GM12878 (cell line): ENCODE measurements at regions not wholly inside any gene's neighbourhood (a gene's known extent, or its start where the extent isn't known, plus 50 kb on each side); places are given as distances from the start of the nearest gene placed in this dataset.

ENCODE experiments used
- ATAC-seq: fragments of 200-7000 bp; cut with Tn5 transposase; 3 replicates; pipeline ENCODE4 v1.9.1; 2020; ENCODE audit warnings: mild to moderate bottlenecking, moderate library complexity
- BruUV-seq: library from RNA; stranded (reverse); fragments of 400-500 nt; replicated peaks from 2 replicates; lab custom pipeline; 2021; lab: Mats Ljungman, UMichigan
- CTCF ChIA-PET: fragments of 300-600 bp; sonication (Branson Sonifier 250); formaldehyde crosslinking; extraction: SDS; loops from one replicate; lab custom pipeline; 2021; ENCODE audit warnings: inconsistent platforms; lab: Yijun Ruan, JAX
- POLR2A ChIA-PET: fragments of 350-600 bp; formaldehyde crosslinking; extraction: SDS; loops from one replicate; lab custom pipeline; 2021; ENCODE audit warnings: inconsistent platforms; lab: Charles Lee
- RAD21 ChIA-PET: fragments of 300-600 bp; sonication (Branson Sonifier 250); formaldehyde crosslinking; loops from one replicate; lab custom pipeline; 2023; ENCODE audit warnings: antibody characterized with exemption; ENCODE audit not compliant: unreplicated experiment; lab: Charles Lee
- SMC1A ChIA-PET: fragments of 300-600 bp; sonication (Branson Sonifier 250); formaldehyde crosslinking; loops from one replicate; lab custom pipeline; 2023; ENCODE audit not compliant: unreplicated experiment, uncharacterized antibody; lab: Charles Lee
- DNase-seq: peaks from one replicate; pipeline ENCODE4 v3.0.0-alpha.2; 2011; ENCODE audit warnings: low read depth, low spot score
- FAIRE-seq: peaks from 3 replicates; lab custom pipeline; 2011; peaks lifted over from hg19 to GRCh38; lab: Jason Lieb, UNC
- H2AFZ ChIP-seq: 2 replicates; pipeline ENCODE4 v1.6.0; 2011; ENCODE audit warnings: low read depth, low read length, control low read depth; ENCODE audit not compliant: control insufficient read depth
- H3K27ac ChIP-seq: 2 replicates; pipeline ENCODE4 v1.5.1; 2011; ENCODE audit warnings: control low read depth; ENCODE audit not compliant: control insufficient read depth, insufficient read depth
- H3K27me3 ChIP-seq, 2 experiments: replicated peaks in 1 of 2; 2 replicates each; pipeline versions ENCODE4 v1.6.0 to v1.6.1; 2011; ENCODE audit warnings: low read length in 1 of 2; ENCODE audit not compliant: control insufficient read depth in 2 of 2, insufficient read depth in 2 of 2
- H3K36me3 ChIP-seq, 2 experiments: 2 replicates each; pipeline ENCODE4 v1.5.1; 2011; ENCODE audit warnings: low read length in 1 of 2; ENCODE audit not compliant: control insufficient read depth in 2 of 2, insufficient read depth in 2 of 2
- H3K4me1 ChIP-seq: 2 replicates; pipeline ENCODE4 v1.6.1; 2011; ENCODE audit warnings: mild to moderate bottlenecking, low read length, moderate library complexity, mixed read lengths; ENCODE audit not compliant: control insufficient read depth, insufficient read depth
- H3K4me2 ChIP-seq: 2 replicates; pipeline ENCODE4 v1.6.0; 2011; ENCODE audit warnings: control low read depth; ENCODE audit not compliant: control insufficient read depth, insufficient read depth
- H3K4me3 ChIP-seq: fragments of 200-600 bp; sonication (generic); 2 replicates; pipeline ENCODE4 v1.5.1; 2016
- H3K79me2 ChIP-seq: 2 replicates; pipeline ENCODE4 v1.6.0; 2011; ENCODE audit warnings: low read length; ENCODE audit not compliant: control insufficient read depth, insufficient read depth
- H3K9ac ChIP-seq: 2 replicates; pipeline ENCODE4 v1.8.0; 2011; ENCODE audit warnings: low read length, control low read depth, mixed read lengths; ENCODE audit not compliant: control insufficient read depth, insufficient read depth
- H3K9me3 ChIP-seq: replicated peaks from 3 replicates; pipeline ENCODE4 v1.5.1; 2011; ENCODE audit warnings: mild to moderate bottlenecking, low read length; ENCODE audit not compliant: control insufficient read depth, insufficient read depth
- H4K20me1 ChIP-seq: 2 replicates; pipeline ENCODE4 v1.6.0; 2011; ENCODE audit not compliant: control insufficient read depth, insufficient read depth
- HCFC1 ChIP-seq: fragments of 150-350 bp; IDR thresholded peaks from 2 replicates; pipeline ENCODE4 v1.6.1; 2014; ENCODE audit warnings: low read length
- IKZF2 ChIP-seq, 2 experiments: fragments of 450-650 bp; IDR thresholded peaks; 2 replicates each; pipeline ENCODE4 v1.6.1; 2017; ENCODE audit warnings: mild to moderate bottlenecking in 2 of 2, moderate library complexity in 2 of 2
- MAX ChIP-seq: IDR thresholded peaks from 2 replicates; pipeline ENCODE4 v1.6.1; 2012; ENCODE audit warnings: low read depth, low read length, improper control_type of control experiment
- MTA3 ChIP-seq: IDR thresholded peaks from 2 replicates; pipeline ENCODE4 v1.6.1; 2012; ENCODE audit warnings: low read length, inconsistent platforms, borderline replicate concordance
- MYB ChIP-seq: fragments of 150-350 bp; IDR thresholded peaks from 2 replicates; pipeline ENCODE4 v1.6.1; 2014; ENCODE audit warnings: mild to moderate bottlenecking, low read depth, low read length, borderline replicate concordance
- NBN ChIP-seq: fragments of 450-650 bp; IDR thresholded peaks from 2 replicates; pipeline ENCODE4 v1.6.1; 2016
- NKRF ChIP-seq: fragments of 450-650 bp; conservative IDR thresholded peaks from 2 replicates; pipeline ENCODE4 v1.6.1; 2017; ENCODE audit warnings: mild to moderate bottlenecking, moderate library complexity
- RELA ChIP-seq: fragments of 450-650 bp; IDR thresholded peaks from 2 replicates; pipeline ENCODE4 v1.8.0; 2014; ENCODE audit warnings: borderline replicate concordance; ENCODE audit not compliant: partially characterized antibody
- SPI1 ChIP-seq: IDR thresholded peaks from 2 replicates; pipeline ENCODE4 v1.6.1; 2011; ENCODE audit warnings: low read depth, mild to moderate bottlenecking, low read length, moderate library complexity, borderline replicate concordance; ENCODE audit not compliant: insufficient read depth
- TCF3 ChIP-seq: IDR thresholded peaks from 2 replicates; pipeline ENCODE4 v1.6.1; 2012; ENCODE audit warnings: low read depth, mild to moderate bottlenecking, low read length, borderline replicate concordance; ENCODE audit not compliant: insufficient read depth
- WRNIP1 ChIP-seq: IDR thresholded peaks from 2 replicates; pipeline ENCODE4 v1.6.1; 2011; ENCODE audit warnings: low read depth, low read length, improper control_type of control experiment, borderline replicate concordance
- in situ Hi-C: fragments of 300-500 bp; cut with MboI; formaldehyde crosslinking; loops from 9 replicates; pipeline ENCODE4 v1.14.3; 2018; ENCODE audit warnings: mixed read lengths
- intact Hi-C: fragments of 100-400 bp; cut with micrococcal nuclease; formaldehyde crosslinking; loops from one replicate; pipeline ENCODE4 v1.14.2; 2022; ENCODE audit not compliant: unreplicated experiment

GRCh38 chr4:100963627-100964026 is 383.7 kb downstream of the PPP3CA start (continued):
- no peak for TF ChIP-seq MYB
- no peak for TF ChIP-seq RELA

- H3K36me3 ChIP-seq = no peaks in the 10 kb centered on the region
- no TSS peak for BruUV-seq
- H2AFZ ChIP-seq = no peak overlapping the region
- H3K9me3 ChIP-seq = no peaks in the 10 kb centered on the region
- in situ Hi-C loops = no loop called here
- no peak overlapping the region for H3K4me3 ChIP-seq
- H3K9ac ChIP-seq = no peak overlapping the region
- no peaks in the 10 kb centered on the region for H4K20me1 ChIP-seq
- no peak for DNase-seq
- intact Hi-C loops = no loop called here
- CTCF ChIA-PET = interaction anchor here (1.0 kb wide), 1 partner anchor 869 kb away, joined by 3 read pairs; no protein-coding TSS in a partner anchor
- ATAC-seq = no peak
- SMC1A ChIA-PET = no interaction called here
- H3K4me1 ChIP-seq = no peaks in the 10 kb centered on the region
- POLR2A ChIA-PET = no interaction called here
- H3K27me3 ChIP-seq = no peaks in the 10 kb centered on the region
- no peak for TF ChIP-seq SPI1
- no peak for TF ChIP-seq MTA3
- TF ChIP-seq NBN = no peak
- no peak for TF ChIP-seq RELA
- TF ChIP-seq TCF3 = no peak
- TF ChIP-seq IKZF2 (IDR thresholded peaks at IDR 0.05) = no peak
- TF ChIP-seq HCFC1 = no peak
- no peak for TF ChIP-seq NKRF
- TF ChIP-seq MAX = no peak
- TF ChIP-seq WRNIP1 = no peak
- TF ChIP-seq, all 136 proteins: peak for 0
- Histone ChIP-seq H3K4me2 (no peak overlapping the region), H3K27ac (no peak overlapping the region), H3K79me2 (no peaks in the 10 kb centered on the region)
- RAD21 ChIA-PET = no interaction called here
- FAIRE-seq = no peak
These were observed 384.6 kb downstream of the PPP3CA start for GRCh38 chr4:100962698-100963097.
